Chondrocyte (in vitro differentiated cells): ENCODE measurements at regions not wholly inside any gene's neighbourhood (a gene's known extent, or its start where the extent isn't known, plus 50 kb on each side); places are given as distances from the start of the nearest gene placed in this dataset.
A peak's percentile ranks its signal among the peaks of the same experiment; 100 is the strongest.
"Not testable (repeated sequence)": the region's sequence is repeated elsewhere in the genome, so short reads cannot be mapped to it uniquely, and the experiment has no call there.

Source experiments
- DNase-seq: peaks from one replicate; pipeline ENCODE4 v3.0.0; 2021; ENCODE audit warnings: mixed read lengths, low spot score
- H3K27ac Mint-ChIP-seq: one replicate; pipeline ENCODE4 v1.8.0; 2021; ENCODE audit warnings: mild to moderate bottlenecking, moderate library complexity, mixed read lengths; ENCODE audit not compliant: unreplicated experiment
- H3K27me3 Mint-ChIP-seq: 2 replicates; pipeline ENCODE4 v1.8.0; 2021; ENCODE audit warnings: low read depth, mixed read lengths
- H3K36me3 Mint-ChIP-seq: 2 replicates; pipeline ENCODE4 v1.8.0; 2021; ENCODE audit warnings: low read depth, mixed read lengths
- H3K4me1 Mint-ChIP-seq: 2 replicates; pipeline ENCODE4 v1.8.0; 2021; ENCODE audit warnings: low read depth, mild to moderate bottlenecking, mixed read lengths
- H3K4me3 Mint-ChIP-seq: one replicate; pipeline ENCODE4 v1.8.0; 2021; ENCODE audit warnings: mild to moderate bottlenecking, moderate library complexity, mixed read lengths; ENCODE audit not compliant: unreplicated experiment
- H3K9me3 Mint-ChIP-seq: 2 replicates; pipeline ENCODE4 v1.8.0; 2021; ENCODE audit warnings: low read depth, mixed read lengths
- TF ChIP-seq, protein P1 (sequence below): fragments of 200-600 bp; sonication (generic); IDR thresholded peaks from 2 replicates; pipeline ENCODE4 v1.5.0; 2021; ENCODE audit warnings: antibody characterized with exemption, mild to moderate bottlenecking, moderate library complexity

DNA sequence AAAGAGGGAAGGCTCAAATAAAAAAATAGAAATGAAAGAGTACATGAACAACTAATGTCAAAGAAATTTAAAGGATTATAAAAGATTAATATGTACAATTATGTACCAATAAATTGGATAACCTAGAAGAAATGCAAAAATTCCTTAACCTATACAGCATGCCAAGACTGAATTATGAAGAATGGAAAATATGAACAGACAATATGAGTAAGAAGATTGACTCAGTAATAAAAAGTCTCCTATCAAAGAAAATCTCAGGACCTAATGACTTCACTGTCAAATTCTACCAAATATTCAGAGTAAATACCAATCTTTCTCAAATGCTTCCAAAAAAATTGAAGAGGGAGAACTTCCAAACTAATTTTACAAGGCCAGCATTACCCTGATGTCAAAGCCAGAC lies 120.2 kb upstream of the SPOPL start:
- Mint-ChIP-seq H3K4me3 (no peak overlapping the region), H3K27ac (no peak overlapping the region), H3K9me3 (peaks cover 11% of the 10 kb centered on the region), H3K36me3 (peaks cover 2% of the 10 kb centered on the region), H3K4me1 (no peaks in the 10 kb centered on the region), H3K27me3 (peaks cover 2% of the 10 kb centered on the region)
- no peak for DNase-seq
- TF ChIP-seq, protein P1, sequence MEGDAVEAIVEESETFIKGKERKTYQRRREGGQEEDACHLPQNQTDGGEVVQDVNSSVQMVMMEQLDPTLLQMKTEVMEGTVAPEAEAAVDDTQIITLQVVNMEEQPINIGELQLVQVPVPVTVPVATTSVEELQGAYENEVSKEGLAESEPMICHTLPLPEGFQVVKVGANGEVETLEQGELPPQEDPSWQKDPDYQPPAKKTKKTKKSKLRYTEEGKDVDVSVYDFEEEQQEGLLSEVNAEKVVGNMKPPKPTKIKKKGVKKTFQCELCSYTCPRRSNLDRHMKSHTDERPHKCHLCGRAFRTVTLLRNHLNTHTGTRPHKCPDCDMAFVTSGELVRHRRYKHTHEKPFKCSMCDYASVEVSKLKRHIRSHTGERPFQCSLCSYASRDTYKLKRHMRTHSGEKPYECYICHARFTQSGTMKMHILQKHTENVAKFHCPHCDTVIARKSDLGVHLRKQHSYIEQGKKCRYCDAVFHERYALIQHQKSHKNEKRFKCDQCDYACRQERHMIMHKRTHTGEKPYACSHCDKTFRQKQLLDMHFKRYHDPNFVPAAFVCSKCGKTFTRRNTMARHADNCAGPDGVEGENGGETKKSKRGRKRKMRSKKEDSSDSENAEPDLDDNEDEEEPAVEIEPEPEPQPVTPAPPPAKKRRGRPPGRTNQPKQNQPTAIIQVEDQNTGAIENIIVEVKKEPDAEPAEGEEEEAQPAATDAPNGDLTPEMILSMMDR = no peak

DNA sequence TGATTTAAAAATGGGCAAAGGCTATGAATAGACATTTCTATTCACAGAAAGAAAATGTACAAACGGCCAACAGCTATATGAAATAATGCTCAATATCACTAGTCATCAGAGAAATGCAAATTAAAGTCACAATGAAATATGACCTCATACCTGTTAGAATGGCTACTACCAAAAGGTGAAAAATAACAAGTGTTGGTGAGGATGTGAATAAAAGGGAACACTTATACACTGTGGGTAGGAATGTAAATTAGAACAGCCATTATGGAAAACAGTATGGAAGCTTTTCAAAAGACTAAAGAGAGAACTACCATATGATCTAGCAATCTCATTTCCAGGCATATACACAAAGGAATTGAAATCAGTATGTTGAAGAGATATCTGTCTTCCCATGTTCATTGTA lies 118.9 kb upstream of the SPOPL start:
- TF ChIP-seq, protein P1 = no peak
- Mint-ChIP-seq H3K36me3 (peaks cover 2% of the 10 kb centered on the region), H3K4me1 (no peaks in the 10 kb centered on the region), H3K4me3 (no peak overlapping the region), H3K9me3 (peaks cover 11% of the 10 kb centered on the region), H3K27me3 (peaks cover 2% of the 10 kb centered on the region), H3K27ac (no peak overlapping the region)
- no peak for DNase-seq

DNA sequence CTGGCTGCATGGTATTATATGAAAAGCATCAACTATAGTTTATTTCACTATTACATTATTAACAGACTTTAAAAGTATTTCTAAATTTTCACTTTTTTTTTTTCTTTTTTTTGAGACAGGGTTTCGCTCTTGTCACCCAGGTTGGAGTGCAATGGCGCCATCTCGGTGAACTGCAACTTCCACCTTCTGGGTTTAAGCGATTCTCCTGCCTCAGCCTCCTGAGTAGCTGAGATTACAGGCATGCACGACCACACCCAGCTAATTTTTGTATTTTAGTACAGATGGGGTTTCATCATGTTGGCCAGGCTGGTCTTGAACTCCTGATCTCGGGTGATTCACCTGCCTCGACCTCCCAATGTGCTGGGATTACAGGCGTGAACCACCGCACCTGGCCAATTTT lies 115.4 kb upstream of the SPOPL start:
- not testable (repeated sequence) for H3K36me3 Mint-ChIP-seq, H3K4me3 Mint-ChIP-seq
- TF ChIP-seq, protein P1 = peak; percentile 25

DNA sequence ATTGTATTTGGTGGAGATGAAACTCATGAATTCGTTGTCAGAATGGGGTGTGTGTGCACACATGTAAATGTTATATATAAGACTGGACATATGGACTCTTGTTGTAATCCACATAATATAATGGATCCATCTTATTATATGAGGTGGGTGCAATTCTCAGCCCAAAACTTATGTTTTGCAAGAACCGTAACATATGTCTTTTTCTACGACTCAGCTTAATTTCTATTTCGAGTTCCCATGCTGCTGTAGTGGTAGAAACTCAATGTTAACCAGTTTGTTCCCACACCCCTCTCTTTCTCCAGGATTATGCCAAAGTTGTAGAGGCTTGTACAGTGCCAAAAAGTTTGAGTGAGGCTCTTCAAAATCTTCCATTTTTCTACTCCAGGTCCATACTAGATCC lies 112.5 kb upstream of the SPOPL start:
- Mint-ChIP-seq H3K9me3 (no peaks in the 10 kb centered on the region), H3K4me3 (no peak overlapping the region), H3K36me3 (no peaks in the 10 kb centered on the region), H3K4me1 (no peaks in the 10 kb centered on the region), H3K27me3 (no peaks in the 10 kb centered on the region), H3K27ac (no peak overlapping the region)
- TF ChIP-seq, protein P1 = no peak
- DNase-seq = no peak

More for the DNA sequence above, 115.4 kb upstream of the SPOPL start:
- H3K4me1 Mint-ChIP-seq, H3K27me3 Mint-ChIP-seq, H3K27ac Mint-ChIP-seq, H3K9me3 Mint-ChIP-seq, DNase-seq: not testable (repeated sequence)

DNA sequence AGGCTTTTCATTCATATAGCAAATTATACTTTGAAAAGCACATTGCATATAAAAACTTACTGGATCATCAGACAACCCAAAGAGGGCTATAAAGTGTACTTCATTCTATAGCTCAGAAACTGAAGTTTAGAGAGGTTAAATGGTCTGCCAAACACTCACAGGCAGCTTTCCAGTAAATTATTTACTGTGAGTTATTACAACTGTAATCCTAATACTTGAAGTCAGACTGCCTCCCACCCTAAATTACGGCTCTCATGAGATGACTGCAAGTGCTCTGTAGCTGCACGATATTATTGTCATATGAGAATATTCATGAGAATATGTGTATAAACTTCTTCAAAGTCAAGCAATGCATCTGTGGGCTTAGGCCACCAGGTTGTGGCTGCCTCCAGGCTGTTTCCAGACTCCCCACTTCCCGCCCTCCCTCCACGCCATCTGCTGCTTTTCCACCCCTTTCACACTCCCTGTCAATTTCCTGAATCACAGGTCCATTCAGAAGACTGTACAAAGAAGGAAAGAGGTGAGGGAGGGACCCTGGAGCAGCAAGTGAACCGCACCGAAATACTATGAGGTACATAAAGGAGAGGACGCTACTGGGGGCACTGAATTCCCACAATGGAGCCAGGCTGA lies 111.1 kb upstream of the SPOPL start:
- Mint-ChIP-seq H3K4me3 (no peak overlapping the region), H3K27ac (no peak overlapping the region), H3K4me1 (peaks cover under 1% of the 10 kb centered on the region), H3K36me3 (no peaks in the 10 kb centered on the region), H3K27me3 (no peaks in the 10 kb centered on the region), H3K9me3 (no peaks in the 10 kb centered on the region)
- no peak for DNase-seq
- TF ChIP-seq, protein P1 = no peak
